Heart left ventricle (tissue), 13 donors: ENCODE measurements at regions not wholly inside any gene's neighbourhood (a gene's known extent, or its start where the extent isn't known, plus 50 kb on each side); places are given as distances from the start of the nearest gene placed in this dataset.

Source experiments
- POLR2A ChIP-seq, 2 donors: fragments of 450-650 bp; IDR thresholded peaks; one replicate each; pipeline ENCODE4 v1.6.1; 2017; ENCODE audit warnings: antibody characterized with exemption in 2 of 2, mild to moderate bottlenecking in 2 of 2, moderate library complexity in 2 of 2
- TF ChIP-seq, protein P1 (sequence below), 12 donors: fragments of 200-600 bp; sonication (generic) in 4 of 12; IDR thresholded peaks; one replicate each; pipeline versions ENCODE4 v1.5.0 to v1.8.0; 2018 to 2022; ENCODE audit warnings: antibody characterized with exemption in 12 of 12, mild to moderate bottlenecking in 5 of 12
- donor health status: ischemic (EF 13 %, LVEDD 7.1; RV severe dilation, severe dysfunction).
- donor health status: DM: no; HTN: yes; CAD: no.
- donor health status: DM: no; HTN: no; CAD: no.
- donor health status: ischemic (EF 25% LVEDD 6.9; RV normal size, moderate dysfunction).
- donor health status: ischemic (EF 25% LVEDD 5.7; RV mildly dilated, moderate dysfunction).
- donor health status: ischemic (EF 35%, LVEDD 5.7; RV mildly dilated, moderate dysfunction).
- donor health status: nonischemic (EF 11% LVEDD 7.7; RV severe dilation, severe dysfunction).
- donor health status: DM: yes; HTN: yes; CAD: no.
- donor health status: PGD.
- donor health status: ischemic (EF 29% LVEDD 5.4; RV normal size, mild dysfunction).
- donor health status: nonischemic (EF 23%, LVEDD 6.1; RV moderate dilation, normal function).

DNA sequence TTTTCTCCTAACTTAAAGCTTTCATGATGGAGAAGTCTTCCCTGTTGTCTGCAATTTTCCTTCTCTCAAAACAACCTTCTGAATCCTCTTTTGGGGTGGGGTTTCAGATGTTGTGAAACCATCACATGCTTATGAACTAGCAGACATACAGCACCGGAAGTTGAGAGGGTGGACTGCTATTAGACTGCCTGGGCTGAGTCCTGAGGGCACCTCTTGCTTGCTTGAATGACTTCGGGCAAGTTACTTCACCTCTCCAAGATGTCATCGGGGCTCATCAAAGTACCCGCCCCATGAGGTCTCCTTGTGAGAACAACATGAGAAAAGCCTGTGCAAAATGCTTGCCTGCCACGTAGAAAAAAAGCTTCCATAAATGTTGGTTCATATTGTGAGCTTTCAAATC lies 89.6 kb downstream of the CCDC185 start:
- TF ChIP-seq, protein P1, sequence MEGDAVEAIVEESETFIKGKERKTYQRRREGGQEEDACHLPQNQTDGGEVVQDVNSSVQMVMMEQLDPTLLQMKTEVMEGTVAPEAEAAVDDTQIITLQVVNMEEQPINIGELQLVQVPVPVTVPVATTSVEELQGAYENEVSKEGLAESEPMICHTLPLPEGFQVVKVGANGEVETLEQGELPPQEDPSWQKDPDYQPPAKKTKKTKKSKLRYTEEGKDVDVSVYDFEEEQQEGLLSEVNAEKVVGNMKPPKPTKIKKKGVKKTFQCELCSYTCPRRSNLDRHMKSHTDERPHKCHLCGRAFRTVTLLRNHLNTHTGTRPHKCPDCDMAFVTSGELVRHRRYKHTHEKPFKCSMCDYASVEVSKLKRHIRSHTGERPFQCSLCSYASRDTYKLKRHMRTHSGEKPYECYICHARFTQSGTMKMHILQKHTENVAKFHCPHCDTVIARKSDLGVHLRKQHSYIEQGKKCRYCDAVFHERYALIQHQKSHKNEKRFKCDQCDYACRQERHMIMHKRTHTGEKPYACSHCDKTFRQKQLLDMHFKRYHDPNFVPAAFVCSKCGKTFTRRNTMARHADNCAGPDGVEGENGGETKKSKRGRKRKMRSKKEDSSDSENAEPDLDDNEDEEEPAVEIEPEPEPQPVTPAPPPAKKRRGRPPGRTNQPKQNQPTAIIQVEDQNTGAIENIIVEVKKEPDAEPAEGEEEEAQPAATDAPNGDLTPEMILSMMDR (IDR thresholded peaks at IDR 0.05), result no peak
- no peak for TF ChIP-seq POLR2A (IDR thresholded peaks at IDR 0.05)
